ENCODE measurements at regions not wholly inside any gene's neighbourhood (a gene's known extent, or its start where the extent isn't known, plus 50 kb on each side); places are given as distances from the start of the nearest gene placed in this dataset.

GRCh38 chr18:65035701-65036100, 715.1 kb upstream of the CDH7 start:
- Histone ChIP-seq H3K27ac (ENCODE audit: insufficient read length, low read depth, low read length) (no peak overlapping the region), H3K9ac (ENCODE audit: extremely low read depth, insufficient read length, low read length) (no peak overlapping the region), H4K91ac (ENCODE audit: insufficient read length, low read depth, low read length) (no peak overlapping the region), H3K14ac (ENCODE audit: insufficient read depth, low read length) (no peak overlapping the region), H3K23ac (ENCODE audit: insufficient read length, low read depth, low read length) (no peak overlapping the region), H3K4ac (ENCODE audit: low read depth, low read length) (no peak overlapping the region), H2BK120ac (ENCODE audit: low read depth, low read length, poor library complexity, severe bottlenecking) (no peak overlapping the region), H4K20me1 (ENCODE audit: control insufficient read depth, insufficient read depth, insufficient read length) (no peaks in the 10 kb centered on the region), H2BK20ac (ENCODE audit: low read depth, low read length, poor library complexity, severe bottlenecking) (no peak overlapping the region), H2AK5ac (ENCODE audit: insufficient read length, low read length) (no peak overlapping the region), H3K79me1 (ENCODE audit: insufficient read depth, low read depth, low read length, poor library complexity, severe bottlenecking) (no peaks in the 10 kb centered on the region), H3T11ph (ENCODE audit: low read length) (no peak overlapping the region), H2BK5ac (ENCODE audit: insufficient read length, low read length) (no peak overlapping the region), H3K4me2 (ENCODE audit: insufficient read depth, insufficient read length, low read length) (no peak overlapping the region), H4K5ac (ENCODE audit: insufficient read length, low read depth, low read length) (no peak overlapping the region), H3K79me2 (ENCODE audit: insufficient read depth, low read length) (no peaks in the 10 kb centered on the region), H4K8ac (replicated peaks; ENCODE audit: insufficient read length, low read depth, low read length) (no peak overlapping the region), H3K23me2 (ENCODE audit: insufficient read length, low read depth, low read length, poor library complexity, severe bottlenecking) (no peaks in the 10 kb centered on the region), H3K56ac (ENCODE audit: insufficient read length, low read depth, low read length) (no peak overlapping the region), H2BK15ac (ENCODE audit: low read depth, low read length) (no peak overlapping the region), H2BK12ac (ENCODE audit: insufficient read length, low read depth, low read length) (no peak overlapping the region), H3K18ac (ENCODE audit: insufficient read length, low read depth, low read length) (no peak overlapping the region), H3K27me3 (ENCODE audit: insufficient read depth, low read length) (no peaks in the 10 kb centered on the region), H3K9me3 (ENCODE audit: control insufficient read depth, low read depth, low read length) (no peaks in the 10 kb centered on the region), H2AFZ (ENCODE audit: low read length) (no peak overlapping the region), H3K4me1 (ENCODE audit: insufficient read depth, low read length) (no peaks in the 10 kb centered on the region)
- DNase-seq: no peak
- Mint-ChIP-seq H3K36me3 (ENCODE audit: insufficient read depth in 1 of 3, low read depth in 3 of 3) (no peaks in the 10 kb centered on the region), H3K27me3 (ENCODE audit: low read depth) (no peaks in the 10 kb centered on the region; the same call in 1 of the 2 replicates), H3K9me3 (no peaks in the 10 kb centered on the region), H3K4me1 (no peaks in the 10 kb centered on the region), H3K27ac (no peak overlapping the region), H3K4me3 (no peak overlapping the region)
- WGBS (ENCODE audit: extremely low coverage, insufficient read length, low lambda C conversion rate): no CpG with 5 or more reads among the region's 3 CpGs
- TF ChIP-seq, protein P1, sequence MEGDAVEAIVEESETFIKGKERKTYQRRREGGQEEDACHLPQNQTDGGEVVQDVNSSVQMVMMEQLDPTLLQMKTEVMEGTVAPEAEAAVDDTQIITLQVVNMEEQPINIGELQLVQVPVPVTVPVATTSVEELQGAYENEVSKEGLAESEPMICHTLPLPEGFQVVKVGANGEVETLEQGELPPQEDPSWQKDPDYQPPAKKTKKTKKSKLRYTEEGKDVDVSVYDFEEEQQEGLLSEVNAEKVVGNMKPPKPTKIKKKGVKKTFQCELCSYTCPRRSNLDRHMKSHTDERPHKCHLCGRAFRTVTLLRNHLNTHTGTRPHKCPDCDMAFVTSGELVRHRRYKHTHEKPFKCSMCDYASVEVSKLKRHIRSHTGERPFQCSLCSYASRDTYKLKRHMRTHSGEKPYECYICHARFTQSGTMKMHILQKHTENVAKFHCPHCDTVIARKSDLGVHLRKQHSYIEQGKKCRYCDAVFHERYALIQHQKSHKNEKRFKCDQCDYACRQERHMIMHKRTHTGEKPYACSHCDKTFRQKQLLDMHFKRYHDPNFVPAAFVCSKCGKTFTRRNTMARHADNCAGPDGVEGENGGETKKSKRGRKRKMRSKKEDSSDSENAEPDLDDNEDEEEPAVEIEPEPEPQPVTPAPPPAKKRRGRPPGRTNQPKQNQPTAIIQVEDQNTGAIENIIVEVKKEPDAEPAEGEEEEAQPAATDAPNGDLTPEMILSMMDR (conservative IDR thresholded peaks at IDR 0.05): no peak
